PC-3 (cell line): ENCODE measurements at regions not wholly inside any gene's neighbourhood (a gene's known extent, or its start where the extent isn't known, plus 50 kb on each side); places are given as distances from the start of the nearest gene placed in this dataset.

Source experiments
- EZH2phosphoT487 ChIP-seq: fragments of 300-600 bp; sonication (generic); IDR thresholded peaks from 2 replicates; pipeline ENCODE4 v1.6.1; 2018; ENCODE audit warnings: mild to moderate bottlenecking, antibody characterized with exemption, low read length, borderline replicate concordance
- TF ChIP-seq, protein P1 (sequence below): fragments of 300-600 bp; sonication (generic); conservative IDR thresholded peaks from 2 replicates; pipeline ENCODE4 v1.5.1; 2017; ENCODE audit warnings: antibody characterized with exemption, low read depth, mild to moderate bottlenecking, low read length

DNA sequence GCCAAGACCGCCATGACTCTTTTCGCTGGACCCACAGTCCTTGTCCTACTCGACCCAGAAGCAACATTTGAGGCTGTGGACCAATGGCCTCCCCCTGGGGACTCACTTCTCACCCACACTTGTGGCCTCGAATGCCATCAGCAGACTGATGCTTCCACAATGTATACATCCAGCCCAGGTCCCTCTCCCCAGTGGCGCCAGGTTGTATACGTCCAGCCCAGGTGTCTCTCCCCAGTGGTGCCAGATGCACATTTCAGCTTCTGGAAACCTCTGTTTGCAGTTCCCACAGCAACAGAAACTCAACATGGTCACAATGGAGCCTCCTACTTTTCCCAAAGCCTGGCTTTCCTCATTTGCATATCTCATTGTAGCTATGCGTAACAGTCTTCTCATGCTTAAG lies 210.5 kb upstream of the RNF32 start:
- TF ChIP-seq, protein P1, sequence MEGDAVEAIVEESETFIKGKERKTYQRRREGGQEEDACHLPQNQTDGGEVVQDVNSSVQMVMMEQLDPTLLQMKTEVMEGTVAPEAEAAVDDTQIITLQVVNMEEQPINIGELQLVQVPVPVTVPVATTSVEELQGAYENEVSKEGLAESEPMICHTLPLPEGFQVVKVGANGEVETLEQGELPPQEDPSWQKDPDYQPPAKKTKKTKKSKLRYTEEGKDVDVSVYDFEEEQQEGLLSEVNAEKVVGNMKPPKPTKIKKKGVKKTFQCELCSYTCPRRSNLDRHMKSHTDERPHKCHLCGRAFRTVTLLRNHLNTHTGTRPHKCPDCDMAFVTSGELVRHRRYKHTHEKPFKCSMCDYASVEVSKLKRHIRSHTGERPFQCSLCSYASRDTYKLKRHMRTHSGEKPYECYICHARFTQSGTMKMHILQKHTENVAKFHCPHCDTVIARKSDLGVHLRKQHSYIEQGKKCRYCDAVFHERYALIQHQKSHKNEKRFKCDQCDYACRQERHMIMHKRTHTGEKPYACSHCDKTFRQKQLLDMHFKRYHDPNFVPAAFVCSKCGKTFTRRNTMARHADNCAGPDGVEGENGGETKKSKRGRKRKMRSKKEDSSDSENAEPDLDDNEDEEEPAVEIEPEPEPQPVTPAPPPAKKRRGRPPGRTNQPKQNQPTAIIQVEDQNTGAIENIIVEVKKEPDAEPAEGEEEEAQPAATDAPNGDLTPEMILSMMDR: no peak
- TF ChIP-seq EZH2phosphoT487: no peak
